HL-60 (cell line): ENCODE measurements at regions not wholly inside any gene's neighbourhood (a gene's known extent, or its start where the extent isn't known, plus 50 kb on each side); places are given as distances from the start of the nearest gene placed in this dataset.

Experiments used
- DNase-seq, 2 experiments: peaks; one replicate each; pipeline ENCODE4 v3.0.0-alpha.2; 2010 to 2020; ENCODE audit warnings: low read depth in 1 of 2, low spot score in 1 of 2
- H3K27ac ChIP-seq: fragments of 250-450 bp; sonication (Bioruptor Pico); replicated peaks from 2 replicates; pipeline ENCODE4 v1.5.1; 2020; ENCODE audit warnings: mild to moderate bottlenecking, moderate library complexity
- H3K27me3 ChIP-seq: fragments of 250-450 bp; sonication (Bioruptor Pico); 2 replicates; pipeline ENCODE4 v1.5.1; 2021; ENCODE audit warnings: mild to moderate bottlenecking, moderate library complexity; ENCODE audit not compliant: insufficient read depth, poor library complexity, severe bottlenecking
- H3K4me3 ChIP-seq: replicated peaks from 2 replicates; pipeline ENCODE4 v1.5.1; 2011; ENCODE audit warnings: mild to moderate bottlenecking, control low read depth, low read length; ENCODE audit not compliant: insufficient read depth
- CTCF ChIP-seq: IDR thresholded peaks from one replicate; pipeline ENCODE4 v1.5.1; 2011; ENCODE audit warnings: low read length, control low read depth, inconsistent platforms; ENCODE audit not compliant: insufficient read depth
- GABPA ChIP-seq: IDR thresholded peaks from 2 replicates; pipeline ENCODE4 v1.6.1; 2012; ENCODE audit warnings: low read depth
- POLR2AphosphoS5 ChIP-seq: IDR thresholded peaks from 2 replicates; pipeline ENCODE4 v1.6.1; 2012; ENCODE audit warnings: low read depth
- REST ChIP-seq: IDR thresholded peaks from 2 replicates; pipeline ENCODE4 v1.6.1; 2012; ENCODE audit warnings: low read depth; ENCODE audit not compliant: insufficient replicate concordance
- SPI1 ChIP-seq: IDR thresholded peaks from 2 replicates; pipeline ENCODE4 v1.6.1; 2012; ENCODE audit warnings: low read depth, mild to moderate bottlenecking, borderline replicate concordance

- TF ChIP-seq CTCF = no peak
- TF ChIP-seq SPI1 = no peak
- TF ChIP-seq GABPA = no peak
- no peak for TF ChIP-seq REST
- no peak for TF ChIP-seq POLR2AphosphoS5
- Histone ChIP-seq H3K27me3 (no peaks in the 10 kb centered on the region), H3K27ac (no peak overlapping the region), H3K4me3 (no peak overlapping the region)
- no peak for DNase-seq
Observed at GRCh38 chr2:12256206-12256605, 460.5 kb upstream of the TRIB2 start.

GRCh38 chr2:12257476-12257875, 459.3 kb upstream of the TRIB2 start:
- no peak for DNase-seq
- no peaks in the 10 kb centered on the region for H3K27me3 ChIP-seq
- no peak overlapping the region for H3K4me3 ChIP-seq
- no peak for TF ChIP-seq POLR2AphosphoS5
- no peak overlapping the region for H3K27ac ChIP-seq

GRCh38 chr2:12259493-12259892, 457.2 kb upstream of the TRIB2 start:
- DNase-seq = no peak
- Histone ChIP-seq H3K27ac (no peak overlapping the region), H3K27me3 (no peaks in the 10 kb centered on the region), H3K4me3 (no peak overlapping the region)
- no peak for TF ChIP-seq CTCF

GRCh38 chr2:12261986-12262680, 454.6 kb upstream of the TRIB2 start:
- no peak overlapping the region for H3K4me3 ChIP-seq
- H3K27me3 ChIP-seq = no peaks in the 10 kb centered on the region
- no peak overlapping the region for H3K27ac ChIP-seq
- no peak for DNase-seq
- no peak for TF ChIP-seq GABPA
- TF ChIP-seq REST = no peak
- no peak for TF ChIP-seq POLR2AphosphoS5
- TF ChIP-seq SPI1 = no peak
- TF ChIP-seq CTCF = no peak
